WTC11 (cell line): ENCODE measurements at regions not wholly inside any gene's neighbourhood (a gene's known extent, or its start where the extent isn't known, plus 50 kb on each side); places are given as distances from the start of the nearest gene placed in this dataset.
A peak's percentile ranks its signal among the peaks of the same experiment; 100 is the strongest.

Experiments used
- ATAC-seq: fragments of 200-7000 bp; cut with Tn5 transposase; 2 replicates; pipeline ENCODE4 v1.10.0; 2021; ENCODE audit warnings: mild to moderate bottlenecking, moderate library complexity
- CTCF ChIA-PET: fragments of 300-600 bp; sonication (Branson Sonifier 250); formaldehyde crosslinking; loops from one replicate; lab custom pipeline; 2021; ENCODE audit warnings: antibody characterized with exemption; lab: Charles Lee
- POLR2A ChIA-PET: fragments of 350-600 bp; sonication (Branson Sonifier 250); formaldehyde crosslinking; loops from one replicate; lab custom pipeline; 2021; ENCODE audit warnings: antibody characterized with exemption; lab: Charles Lee
- DNase-seq: peaks from one replicate; pipeline ENCODE4 v3.0.0; 2021; ENCODE audit warnings: low spot score
- H3K27ac Mint-ChIP-seq: 2 replicates; pipeline ENCODE4 v1.8.0; 2021; ENCODE audit warnings: mixed read lengths
- H3K27me3 Mint-ChIP-seq: 2 replicates; pipeline ENCODE4 v1.8.0; 2021; ENCODE audit warnings: low read depth, mild to moderate bottlenecking, moderate library complexity, mixed read lengths
- H3K36me3 Mint-ChIP-seq: 2 replicates; pipeline ENCODE4 v1.8.0; 2021; ENCODE audit warnings: mixed read lengths
- H3K4me1 Mint-ChIP-seq: 2 replicates; pipeline ENCODE4 v1.8.0; 2022; ENCODE audit warnings: mixed read lengths
- H3K4me3 Mint-ChIP-seq: 2 replicates; pipeline ENCODE4 v1.8.0; 2021; ENCODE audit warnings: mild to moderate bottlenecking, moderate library complexity, mixed read lengths
- H3K9me3 Mint-ChIP-seq: 2 replicates; pipeline ENCODE4 v1.8.0; 2021; ENCODE audit warnings: mixed read lengths
- CTCF ChIP-seq: fragments of 200-600 bp; IDR thresholded peaks from 2 replicates; pipeline ENCODE4 v1.8.0; 2022; ENCODE audit warnings: antibody characterized with exemption
- E2F5 ChIP-seq: sonication (generic); formaldehyde crosslinking; IDR thresholded peaks from 2 replicates; pipeline ENCODE4 v1.8.1; 2022; ENCODE audit warnings: mild to moderate bottlenecking, moderate library complexity, missing genetic modification reagents
- ETV6 ChIP-seq: sonication (generic); formaldehyde crosslinking; IDR thresholded peaks from 2 replicates; pipeline ENCODE4 v1.8.1; 2022; ENCODE audit warnings: mild to moderate bottlenecking, missing genetic modification reagents
- FOXK1 ChIP-seq: sonication (generic); formaldehyde crosslinking; IDR thresholded peaks from 2 replicates; pipeline ENCODE4 v1.8.0; 2022; ENCODE audit warnings: mild to moderate bottlenecking, moderate library complexity, missing genetic modification reagents
- GABPB1 ChIP-seq: sonication (generic); formaldehyde crosslinking; IDR thresholded peaks from 2 replicates; pipeline ENCODE4 v1.8.1; 2023; ENCODE audit warnings: mild to moderate bottlenecking, missing genetic modification reagents
- GTF2I ChIP-seq: fragments of 250-450 bp; sonication (Bioruptor Pico); conservative IDR thresholded peaks from 2 replicates; pipeline ENCODE4 v1.4.0; 2021; ENCODE audit warnings: mild to moderate bottlenecking
- HMGA2 ChIP-seq: fragments of 250-450 bp; sonication (Bioruptor Pico); IDR thresholded peaks from 2 replicates; pipeline ENCODE4 v1.4.0; 2021; ENCODE audit warnings: mild to moderate bottlenecking, moderate library complexity
- JAZF1 ChIP-seq: fragments of 250-450 bp; sonication (Bioruptor Pico); IDR thresholded peaks from 2 replicates; pipeline ENCODE4 v1.9.0; 2021; ENCODE audit warnings: moderate library complexity, mild to moderate bottlenecking, inconsistent platforms
- OVOL2 ChIP-seq: fragments of 250-450 bp; sonication (Bioruptor Pico); IDR thresholded peaks from 2 replicates; pipeline ENCODE4 v1.9.0; 2021; ENCODE audit warnings: mild to moderate bottlenecking, borderline replicate concordance
- PRRX2 ChIP-seq: fragments of 250-450 bp; sonication (Bioruptor Pico); IDR thresholded peaks from 2 replicates; pipeline ENCODE4 v1.8.0; 2021; ENCODE audit warnings: mild to moderate bottlenecking
- RELA ChIP-seq: sonication (generic); formaldehyde crosslinking; IDR thresholded peaks from 2 replicates; pipeline ENCODE4 v1.8.1; 2022; ENCODE audit warnings: missing genetic modification reagents, mild to moderate bottlenecking, borderline replicate concordance
- TEAD4 ChIP-seq: sonication (generic); formaldehyde crosslinking; IDR thresholded peaks from 2 replicates; pipeline ENCODE4 v1.8.0; 2022; ENCODE audit warnings: mild to moderate bottlenecking, missing genetic modification reagents
- ZBTB21 ChIP-seq: sonication (generic); formaldehyde crosslinking; IDR thresholded peaks from 2 replicates; pipeline ENCODE4 v1.8.1; 2023; ENCODE audit warnings: mild to moderate bottlenecking, missing genetic modification reagents, borderline replicate concordance
- ZNF121 ChIP-seq: sonication (generic); formaldehyde crosslinking; IDR thresholded peaks from 2 replicates; pipeline ENCODE4 v1.8.0; 2023; ENCODE audit warnings: missing genetic modification reagents
- ZNF219 ChIP-seq: sonication (generic); formaldehyde crosslinking; IDR thresholded peaks from 2 replicates; pipeline ENCODE4 v1.8.0; 2023; ENCODE audit warnings: missing genetic modification reagents, mild to moderate bottlenecking, borderline replicate concordance
- ZNF317 ChIP-seq: sonication (generic); formaldehyde crosslinking; IDR thresholded peaks from 2 replicates; pipeline ENCODE4 v1.8.1; 2023; ENCODE audit warnings: low read depth, mild to moderate bottlenecking, moderate library complexity, missing genetic modification reagents, borderline replicate concordance
- ZNF423 ChIP-seq: fragments of 250-450 bp; sonication (Bioruptor Pico); IDR thresholded peaks from 2 replicates; pipeline ENCODE4 v2.1.2; 2022; ENCODE audit warnings: mild to moderate bottlenecking, moderate library complexity
- ZNF512 ChIP-seq: sonication (generic); formaldehyde crosslinking; IDR thresholded peaks from 2 replicates; pipeline ENCODE4 v1.8.1; 2022; ENCODE audit warnings: missing genetic modification reagents, borderline replicate concordance
- ZSCAN18 ChIP-seq: fragments of 250-450 bp; sonication (Bioruptor Pico); IDR thresholded peaks from 2 replicates; pipeline ENCODE4 v2.1.2; 2022; ENCODE audit warnings: mild to moderate bottlenecking, moderate library complexity

GRCh38 chr9:86807367-86807976, 139.8 kb downstream of the GAS1 start:
- peaks cover 12% of the 10 kb centered on the region for H3K9me3 Mint-ChIP-seq
- H3K4me3 Mint-ChIP-seq, result no peak overlapping the region
- H3K27ac Mint-ChIP-seq, result no peak overlapping the region
- peaks cover 3% of the 10 kb centered on the region; the same call in 1 of the 2 replicates for H3K4me1 Mint-ChIP-seq
- TF ChIP-seq ZNF219 (CRISPR knock-in tag) (no peak), OVOL2 (CRISPR knock-in tag) (no peak), ETV6 (CRISPR knock-in tag) (no peak), PRRX2 (no peak), JAZF1 (no peak), TEAD4 (CRISPR knock-in tag) (no peak), GTF2I (no peak), FOXK1 (no peak), GABPB1 (CRISPR knock-in tag) (no peak), CTCF (no peak), ZBTB21 (CRISPR knock-in tag) (no peak)
- peaks cover 2% of the 10 kb centered on the region; the same call in 1 of the 2 replicates for H3K27me3 Mint-ChIP-seq
- POLR2A ChIA-PET, result no interaction called here
- peak; percentile 60 for ATAC-seq
- no peaks in the 10 kb centered on the region; the same call in 1 of the 2 replicates for H3K36me3 Mint-ChIP-seq
- CTCF ChIA-PET, result interaction anchor here (0.8 to 1.6 kb wide), 2 partner anchors 48 to 118 kb away, joined by 3 to 6 read pairs; no protein-coding TSS in a partner anchor
- peak; percentile 48 for DNase-seq

DNA sequence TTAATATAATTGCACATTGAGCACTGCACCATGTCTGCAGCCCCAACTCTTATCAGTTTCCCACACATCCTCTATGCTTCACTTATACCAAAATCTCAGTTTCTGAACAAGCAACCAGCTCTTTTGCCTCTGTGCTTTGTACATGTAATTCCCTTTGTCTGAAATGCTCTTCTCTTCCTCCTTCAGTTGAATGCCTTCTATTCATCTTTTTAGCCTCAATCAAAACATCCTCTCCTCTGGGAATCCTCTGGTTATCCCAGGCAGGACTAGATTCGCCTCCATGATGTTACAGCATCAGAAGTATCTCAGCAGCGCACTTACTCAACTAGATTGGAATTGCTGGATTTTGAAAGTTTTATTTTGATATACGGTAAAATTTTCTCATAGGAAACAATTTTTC, 143.3 kb downstream of the GAS1 start:
- peaks cover 12% of the 10 kb centered on the region for H3K9me3 Mint-ChIP-seq
- POLR2A ChIA-PET, result no interaction called here
- H3K36me3 Mint-ChIP-seq, result no peaks in the 10 kb centered on the region; the same call in 1 of the 2 replicates
- ATAC-seq, result no peak
- no peak overlapping the region for H3K4me3 Mint-ChIP-seq
- CTCF ChIA-PET, result no interaction called here
- peaks cover 2% of the 10 kb centered on the region; the same call in 1 of the 2 replicates for H3K27me3 Mint-ChIP-seq
- no peak overlapping the region for H3K27ac Mint-ChIP-seq
- H3K4me1 Mint-ChIP-seq, result peaks cover 17% of the 10 kb centered on the region
- DNase-seq, result no peak
- TF ChIP-seq RELA (CRISPR knock-in tag), result no peak
- no peak for TF ChIP-seq ZSCAN18 (CRISPR knock-in tag)
- TF ChIP-seq HMGA2 (CRISPR knock-in tag), result no peak
- no peak for TF ChIP-seq ZNF423 (CRISPR knock-in tag)
- TF ChIP-seq ZNF512 (CRISPR knock-in tag), result no peak
- no peak for TF ChIP-seq ZNF121 (CRISPR knock-in tag)
- TF ChIP-seq E2F5 (CRISPR knock-in tag), result no peak
- TF ChIP-seq ZNF317 (CRISPR knock-in tag), result no peak
- TF ChIP-seq, all 79 proteins: peak for 0
